Astrocyte (in vitro differentiated cells and primary cell): ENCODE measurements at regions not wholly inside any gene's neighbourhood (a gene's known extent, or its start where the extent isn't known, plus 50 kb on each side); places are given as distances from the start of the nearest gene placed in this dataset.

ENCODE experiments used
- EZH2 ChIP-seq: IDR thresholded peaks from 2 replicates; pipeline ENCODE4 v1.6.1; 2012; ENCODE audit warnings: mild to moderate bottlenecking, low read length, inconsistent platforms; ENCODE audit not compliant: insufficient read depth
- TF ChIP-seq, protein P1 (sequence below): IDR thresholded peaks from 2 replicates; pipeline ENCODE4 v1.5.1; 2011; ENCODE audit warnings: low read depth, mild to moderate bottlenecking, inconsistent platforms, low read length, moderate library complexity; ENCODE audit not compliant: insufficient read depth

DNA sequence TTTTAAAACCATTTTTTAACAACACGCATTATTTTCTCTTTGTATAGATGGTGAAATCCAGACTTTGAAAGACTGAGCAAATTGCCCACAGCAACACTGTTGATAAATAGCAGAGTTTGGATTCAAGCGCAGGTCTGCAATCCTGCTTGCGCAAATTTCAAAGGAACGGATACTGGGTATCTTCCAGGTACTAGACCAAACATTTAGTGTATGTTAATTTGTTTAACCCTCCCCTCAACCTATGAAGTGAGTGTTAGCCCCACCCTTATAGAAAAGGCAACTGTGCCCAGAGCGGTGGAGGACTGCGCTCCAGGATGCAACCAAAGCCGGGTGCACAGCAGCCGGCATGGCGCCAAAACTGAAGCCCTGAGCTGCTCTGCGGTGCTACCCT, 103.8 kb downstream of the CPN2 start:
- TF ChIP-seq EZH2: no peak
- TF ChIP-seq, protein P1, sequence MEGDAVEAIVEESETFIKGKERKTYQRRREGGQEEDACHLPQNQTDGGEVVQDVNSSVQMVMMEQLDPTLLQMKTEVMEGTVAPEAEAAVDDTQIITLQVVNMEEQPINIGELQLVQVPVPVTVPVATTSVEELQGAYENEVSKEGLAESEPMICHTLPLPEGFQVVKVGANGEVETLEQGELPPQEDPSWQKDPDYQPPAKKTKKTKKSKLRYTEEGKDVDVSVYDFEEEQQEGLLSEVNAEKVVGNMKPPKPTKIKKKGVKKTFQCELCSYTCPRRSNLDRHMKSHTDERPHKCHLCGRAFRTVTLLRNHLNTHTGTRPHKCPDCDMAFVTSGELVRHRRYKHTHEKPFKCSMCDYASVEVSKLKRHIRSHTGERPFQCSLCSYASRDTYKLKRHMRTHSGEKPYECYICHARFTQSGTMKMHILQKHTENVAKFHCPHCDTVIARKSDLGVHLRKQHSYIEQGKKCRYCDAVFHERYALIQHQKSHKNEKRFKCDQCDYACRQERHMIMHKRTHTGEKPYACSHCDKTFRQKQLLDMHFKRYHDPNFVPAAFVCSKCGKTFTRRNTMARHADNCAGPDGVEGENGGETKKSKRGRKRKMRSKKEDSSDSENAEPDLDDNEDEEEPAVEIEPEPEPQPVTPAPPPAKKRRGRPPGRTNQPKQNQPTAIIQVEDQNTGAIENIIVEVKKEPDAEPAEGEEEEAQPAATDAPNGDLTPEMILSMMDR: no peak
